T-helper 22 cell (primary cell): ENCODE measurements at regions not wholly inside any gene's neighbourhood (a gene's known extent, or its start where the extent isn't known, plus 50 kb on each side); places are given as distances from the start of the nearest gene placed in this dataset.
A peak's percentile ranks its signal among the peaks of the same experiment; 100 is the strongest.
"Not testable (repeated sequence)": the region's sequence is repeated elsewhere in the genome, so short reads cannot be mapped to it uniquely, and the experiment has no call there.

Source experiments
- DNase-seq: peaks from one replicate; pipeline ENCODE4 v3.0.0-alpha.2; 2020; ENCODE audit warnings: low read depth

GRCh38 chr7:131021460-131021859 is 287.5 kb upstream of the KLF14 start:
- DNase-seq: no peak

- no peak for DNase-seq
These were observed 287.9 kb upstream of the KLF14 start for GRCh38 chr7:131021902-131022301.

- no peak for DNase-seq
These were observed 292.4 kb upstream of the KLF14 start for GRCh38 chr7:131026297-131027000.

GRCh38 chr7:131027287-131027773 is 293.3 kb upstream of the KLF14 start:
- peak; percentile 49 for DNase-seq

GRCh38 chr7:131028295-131028694 is 294.3 kb upstream of the KLF14 start:
- no peak for DNase-seq

- DNase-seq: no peak
These were observed 295.0 kb upstream of the KLF14 start for GRCh38 chr7:131029002-131029401.

- no peak for DNase-seq
These were observed 296.4 kb upstream of the MKLN1 start for GRCh38 chr7:131031099-131031868.

- DNase-seq: no peak
These were observed 294.9 kb upstream of the MKLN1 start for GRCh38 chr7:131032786-131033185.

GRCh38 chr7:131034166-131034881 is 293.4 kb upstream of the MKLN1 start:
- DNase-seq: no peak

GRCh38 chr7:131035088-131035770 is 292.4 kb upstream of the MKLN1 start:
- no peak for DNase-seq

- DNase-seq: no peak
These were observed 289.5 kb upstream of the MKLN1 start for GRCh38 chr7:131038153-131038552.

GRCh38 chr7:131039355-131039762 is 288.3 kb upstream of the MKLN1 start:
- no peak for DNase-seq

- no peak for DNase-seq
These were observed 287.8 kb upstream of the MKLN1 start for GRCh38 chr7:131039836-131040235.

GRCh38 chr7:131040467-131040932 is 287.2 kb upstream of the MKLN1 start:
- DNase-seq: no peak

GRCh38 chr7:131041012-131041695 is 286.5 kb upstream of the MKLN1 start:
- DNase-seq: not testable (repeated sequence)

GRCh38 chr7:131042269-131043160 is 285.2 kb upstream of the MKLN1 start:
- DNase-seq: no peak

GRCh38 chr7:131045526-131045925 is 282.1 kb upstream of the MKLN1 start:
- no peak for DNase-seq

- DNase-seq: no peak
These were observed 281.4 kb upstream of the MKLN1 start for GRCh38 chr7:131046246-131046645.

GRCh38 chr7:131047651-131048304 is 279.9 kb upstream of the MKLN1 start:
- DNase-seq: no peak

- DNase-seq: no peak
These were observed 276.4 kb upstream of the MKLN1 start for GRCh38 chr7:131051304-131051703.
